ENCODE measurements at regions not wholly inside any gene's neighbourhood (a gene's known extent, or its start where the extent isn't known, plus 50 kb on each side); places are given as distances from the start of the nearest gene placed in this dataset.

GRCh38 chr4:181278941-181279340 is 964.3 kb upstream of the TENM3 start:
- TF ChIP-seq CTCF (IDR thresholded peaks at IDR 0.05): no peak
- TF ChIP-seq POLR2A (IDR thresholded peaks at IDR 0.05): no peak
